Heart left ventricle (tissue), 16 donors: ENCODE measurements at regions not wholly inside any gene's neighbourhood (a gene's known extent, or its start where the extent isn't known, plus 50 kb on each side); places are given as distances from the start of the nearest gene placed in this dataset.

Experiments
- ATAC-seq, 4 donors: fragments of 200-7000 bp; cut with Tn5 transposase; one replicate each; pipeline ENCODE4 v1.9.1; 2020 to 2022; ENCODE audit warnings: moderate library complexity in 4 of 4, mild to moderate bottlenecking in 3 of 4, moderate number of reproducible peaks in 1 of 4
- DNase-seq, 5 donors: peaks; one replicate each; pipeline ENCODE4 v3.0.0-alpha.2; 2020
- H3K27ac ChIP-seq, 12 donors: fragments of 200-600 bp; sonication (generic) in 4 of 12; one replicate each; pipeline versions ENCODE4 v1.5.0 to v1.8.0; 2016 to 2022; ENCODE audit warnings: mild to moderate bottlenecking in 2 of 12
- H3K27me3 ChIP-seq, 9 donors: fragments of 200-600 bp; sonication (generic) in 2 of 9; one replicate each; pipeline versions ENCODE4 v1.5.1 to v1.8.0; 2016 to 2022; ENCODE audit warnings: mild to moderate bottlenecking in 3 of 9
- H3K36me3 ChIP-seq, 9 donors: fragments of 200-600 bp; sonication (generic) in 2 of 9; one replicate each; pipeline versions ENCODE4 v1.5.0 to v1.8.0; 2018 to 2022; ENCODE audit warnings: mild to moderate bottlenecking in 2 of 9
- H3K4me1 ChIP-seq, 12 donors: fragments of 200-600 bp; sonication (generic) in 4 of 12; one replicate each; pipeline versions ENCODE4 v1.5.0 to v1.8.0; 2016 to 2022; ENCODE audit warnings: mild to moderate bottlenecking in 3 of 12
- H3K4me3 ChIP-seq, 12 donors: fragments of 200-600 bp; sonication (generic) in 4 of 12; one replicate each; pipeline versions ENCODE4 v1.5.0 to v1.8.0; 2017 to 2022; ENCODE audit warnings: mild to moderate bottlenecking in 9 of 12, moderate library complexity in 4 of 12
- H3K9me3 ChIP-seq, 12 donors: fragments of 200-600 bp; sonication (generic) in 4 of 12; one replicate each; pipeline versions ENCODE4 v1.5.0 to v1.8.0; 2016 to 2022; ENCODE audit warnings: mild to moderate bottlenecking in 1 of 12
- POLR2A ChIP-seq, 2 donors: fragments of 450-650 bp; IDR thresholded peaks; one replicate each; pipeline ENCODE4 v1.6.1; 2017; ENCODE audit warnings: antibody characterized with exemption in 2 of 2, mild to moderate bottlenecking in 2 of 2, moderate library complexity in 2 of 2
- WGBS, 4 donors: extraction: QIAGEN DNeasy Blood & Tissue Kit in 2 of 4; methylation state at CpG; one replicate each; pipeline versions ENCODE4 v1.1.5 to v1.1.7; 2013 to 2018; 5-methylcytosine and 5-hydroxymethylcytosine counted together
- intact Hi-C, 10 donors: fragments of 100-400 bp; cut with DNase I; formaldehyde crosslinking; loops; one replicate each; pipeline versions ENCODE4 v1.11.1 to v1.14.2; 2022
- TF ChIP-seq, protein P1 (sequence below), 12 donors: fragments of 200-600 bp; sonication (generic) in 4 of 12; IDR thresholded peaks; one replicate each; pipeline versions ENCODE4 v1.5.0 to v1.8.0; 2018 to 2022; ENCODE audit warnings: antibody characterized with exemption in 12 of 12, mild to moderate bottlenecking in 5 of 12
- donor health status: ischemic (EF 13 %, LVEDD 7.1; RV severe dilation, severe dysfunction).
- donor health status: healthy with polysubstance abuse.
- donor health status: DM: no; HTN: yes; CAD: no.
- donor health status: DM: no; HTN: no; CAD: no.
- donor health status: ischemic (EF 25% LVEDD 6.9; RV normal size, moderate dysfunction).
- donor health status: ischemic (EF 25% LVEDD 5.7; RV mildly dilated, moderate dysfunction).
- donor health status: healthy.
- donor health status: DM: yes; HTN: yes; CAD: no.
- donor health status: ischemic (EF 35%, LVEDD 5.7; RV mildly dilated, moderate dysfunction).
- donor health status: nonischemic (EF 11% LVEDD 7.7; RV severe dilation, severe dysfunction).
- donor health status: DM: yes; HTN: yes; CAD: no.
- donor health status: PGD.
- donor health status: ischemic (EF 29% LVEDD 5.4; RV normal size, mild dysfunction).
- donor health status: nonischemic (EF 23%, LVEDD 6.1; RV moderate dilation, normal function).

DNA sequence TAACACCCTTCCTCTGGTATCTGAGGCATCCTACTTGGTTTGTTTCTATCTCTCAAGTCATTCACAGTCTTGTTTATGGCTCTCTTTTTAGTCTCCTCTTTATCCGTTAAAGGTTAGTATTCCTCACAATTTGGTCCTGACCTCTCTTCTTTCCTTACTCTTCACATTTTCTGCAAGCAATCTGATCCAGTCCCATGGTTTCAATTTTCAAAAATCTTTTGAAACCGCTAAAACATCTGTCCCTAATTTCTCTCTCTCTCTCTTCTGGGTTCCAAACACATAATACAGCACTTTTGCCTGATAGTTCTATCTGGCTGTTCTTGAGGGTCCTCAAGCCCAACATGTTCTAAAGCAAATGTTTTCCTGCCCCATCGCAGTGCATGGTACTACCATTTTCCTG, 149.0 kb downstream of the SERPINI1 start:
- TF ChIP-seq, protein P1, sequence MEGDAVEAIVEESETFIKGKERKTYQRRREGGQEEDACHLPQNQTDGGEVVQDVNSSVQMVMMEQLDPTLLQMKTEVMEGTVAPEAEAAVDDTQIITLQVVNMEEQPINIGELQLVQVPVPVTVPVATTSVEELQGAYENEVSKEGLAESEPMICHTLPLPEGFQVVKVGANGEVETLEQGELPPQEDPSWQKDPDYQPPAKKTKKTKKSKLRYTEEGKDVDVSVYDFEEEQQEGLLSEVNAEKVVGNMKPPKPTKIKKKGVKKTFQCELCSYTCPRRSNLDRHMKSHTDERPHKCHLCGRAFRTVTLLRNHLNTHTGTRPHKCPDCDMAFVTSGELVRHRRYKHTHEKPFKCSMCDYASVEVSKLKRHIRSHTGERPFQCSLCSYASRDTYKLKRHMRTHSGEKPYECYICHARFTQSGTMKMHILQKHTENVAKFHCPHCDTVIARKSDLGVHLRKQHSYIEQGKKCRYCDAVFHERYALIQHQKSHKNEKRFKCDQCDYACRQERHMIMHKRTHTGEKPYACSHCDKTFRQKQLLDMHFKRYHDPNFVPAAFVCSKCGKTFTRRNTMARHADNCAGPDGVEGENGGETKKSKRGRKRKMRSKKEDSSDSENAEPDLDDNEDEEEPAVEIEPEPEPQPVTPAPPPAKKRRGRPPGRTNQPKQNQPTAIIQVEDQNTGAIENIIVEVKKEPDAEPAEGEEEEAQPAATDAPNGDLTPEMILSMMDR (IDR thresholded peaks at IDR 0.05) = no peak
- TF ChIP-seq POLR2A (IDR thresholded peaks at IDR 0.05) = no peak
- no peak for DNase-seq
- intact Hi-C loops = loop anchor here in 8 of 10 donors (5.0 to 10.0 kb wide), 7 partner anchors 47 to 500 kb away; partner anchors contain the start of gene ZBBX (in 1 of the 8)

DNA sequence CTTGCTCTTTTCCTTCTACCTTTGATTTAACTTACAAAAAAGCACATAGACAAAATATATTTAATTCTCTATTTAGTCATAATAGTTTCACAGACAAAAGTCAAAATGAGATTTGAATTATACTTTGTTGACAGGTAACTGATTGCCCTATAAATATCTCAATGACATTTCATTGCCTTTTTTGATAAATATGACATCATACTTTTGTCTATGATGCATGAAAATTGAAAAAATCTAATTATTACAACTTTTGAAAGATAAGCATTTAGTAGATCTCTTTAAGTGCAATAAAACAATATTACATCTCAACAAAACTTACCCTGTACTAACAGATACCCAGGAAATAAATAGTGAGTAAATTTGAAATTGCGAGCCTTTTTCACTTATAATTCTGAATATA, 147.9 kb downstream of the SERPINI1 start:
- Histone ChIP-seq H3K4me3 (no peak overlapping the region), H3K27ac (no peak overlapping the region), H3K4me1 (peaks cover 0 to 14% (median 8%) of the 10 kb centered on the region in 12 donors), H3K27me3 (no peaks in the 10 kb centered on the region), H3K9me3 (no peaks in the 10 kb centered on the region), H3K36me3 (peaks cover 0 to 26% (median 0%) of the 10 kb centered on the region in 9 donors)
- DNase-seq (no peak), ATAC-seq (no peak)
- intact Hi-C loops = loop anchor here in 9 of 10 donors (2.0 to 10.0 kb wide), 9 partner anchors 45 to 499 kb away; partner anchors contain the start of gene ZBBX (in 1 of the 9)
- 97 to 100% (median 98%) methylated on average over 1 of the region's 1 CpG for WGBS, 4 donors
- no peak for TF ChIP-seq POLR2A (IDR thresholded peaks at IDR 0.05)
- TF ChIP-seq, protein P1 (IDR thresholded peaks at IDR 0.05) = no peak

More for the DNA sequence above, 149.0 kb downstream of the SERPINI1 start:
- no peak for ATAC-seq
- H3K9me3 ChIP-seq = no peaks in the 10 kb centered on the region
- H3K27me3 ChIP-seq = no peaks in the 10 kb centered on the region
- WGBS, 4 donors = 81 to 85% (median 82%) methylated on average over 3 of the region's 3 CpGs
- peaks cover 0 to 35% (median 0%) of the 10 kb centered on the region in 9 donors for H3K36me3 ChIP-seq
- peaks cover 0 to 14% (median 8%) of the 10 kb centered on the region in 12 donors for H3K4me1 ChIP-seq
- H3K4me3 ChIP-seq = no peak overlapping the region
- H3K27ac ChIP-seq = no peak overlapping the region

DNA sequence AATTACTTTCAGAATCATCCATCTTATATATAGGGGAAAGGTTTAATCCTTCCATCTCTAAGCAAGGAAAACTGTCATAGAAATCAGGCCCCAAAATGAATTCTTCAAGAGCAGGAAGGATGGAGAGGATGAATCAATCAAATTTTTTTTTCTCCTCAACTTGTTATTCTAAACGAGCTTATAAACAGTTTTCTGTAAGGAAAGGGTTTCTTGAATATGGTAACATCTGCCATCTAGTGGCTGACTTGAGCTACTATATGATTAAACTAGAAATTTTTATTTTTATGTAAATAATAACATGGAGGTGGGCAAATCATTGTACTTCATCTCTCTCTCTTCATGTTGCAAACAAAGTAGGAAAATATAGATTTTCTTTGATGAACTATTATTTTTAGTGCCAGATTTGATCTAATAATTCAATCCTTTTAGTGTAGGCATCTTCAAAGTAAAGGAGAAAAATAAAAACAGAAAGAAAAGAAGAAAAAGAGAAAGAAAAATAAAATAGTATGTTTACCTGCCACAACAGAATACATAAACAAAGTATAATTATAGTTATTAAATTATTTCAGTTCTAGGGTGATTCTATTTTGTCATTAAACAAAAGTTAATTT, 146.6 kb downstream of the SERPINI1 start:
- H3K27ac ChIP-seq = peak overlapping the region in 3 of 12 donors; percentile 13 to 15 (median 13)
- peak overlapping the region in 5 of 12 donors; percentile 9 to 17 (median 15) for H3K4me3 ChIP-seq
- TF ChIP-seq POLR2A (IDR thresholded peaks at IDR 0.05) = no peak
- TF ChIP-seq, protein P1 (IDR thresholded peaks at IDR 0.05) = peak; percentile 68 to 84 (median 76)
- H3K9me3 ChIP-seq = no peaks in the 10 kb centered on the region
- intact Hi-C loops = loop anchor here (1.0 to 10.0 kb wide), 11 partner anchors 43 to 497 kb away; partner anchors contain the start of gene ZBBX (in 1 of the 10)
- peaks cover 0 to 18% (median 11%) of the 10 kb centered on the region in 12 donors for H3K4me1 ChIP-seq
- H3K36me3 ChIP-seq = peaks cover 0 to 26% (median 0%) of the 10 kb centered on the region in 9 donors
- peak in 1 of 4 donors; percentile 26 for ATAC-seq
- H3K27me3 ChIP-seq = no peaks in the 10 kb centered on the region
- WGBS, 4 donors = 0% methylated on average over 1 of the region's 1 CpG
- DNase-seq = no peak

DNA sequence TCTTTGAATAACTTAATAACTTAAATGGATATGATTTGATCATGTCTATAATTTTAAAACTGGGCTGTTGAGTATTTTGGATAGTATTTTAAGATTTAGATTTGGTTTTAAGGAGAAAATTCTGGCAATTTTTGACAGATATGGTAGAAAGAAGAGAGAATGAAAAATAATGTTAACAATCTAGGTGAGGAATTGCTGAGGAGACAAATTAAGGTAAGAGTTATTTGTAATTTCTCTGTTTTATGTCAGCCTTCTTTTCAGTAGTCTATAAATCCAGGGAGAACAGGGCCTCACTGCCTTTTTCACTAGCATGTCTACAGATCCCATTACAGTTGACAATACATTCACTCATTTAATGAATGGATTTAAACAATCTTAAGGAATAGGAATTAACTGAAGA, 144.7 kb downstream of the SERPINI1 start:
- H3K9me3 ChIP-seq = no peaks in the 10 kb centered on the region

More for the DNA sequence above, 144.7 kb downstream of the SERPINI1 start:
- intact Hi-C loops = loop anchor here in 8 of 10 donors (2.0 to 10.0 kb wide), 9 partner anchors 41 to 495 kb away; partner anchors contain the start of gene ZBBX (in 1 of the 8)
- Histone ChIP-seq H3K4me3 (no peak overlapping the region), H3K27me3 (no peaks in the 10 kb centered on the region), H3K4me1 (peaks cover 0 to 34% (median 28%) of the 10 kb centered on the region in 12 donors), H3K27ac (no peak overlapping the region), H3K36me3 (peaks cover 0 to 15% (median 0%) of the 10 kb centered on the region in 9 donors)
- TF ChIP-seq POLR2A (IDR thresholded peaks at IDR 0.05) = no peak
- TF ChIP-seq, protein P1 (IDR thresholded peaks at IDR 0.05) = no peak
- no peak for ATAC-seq
- no peak for DNase-seq
